HL-60/S4 treated with retinoic acid at 250 ng/mL for 4 days and 3 days (cell line): ENCODE measurements at regions not wholly inside any gene's neighbourhood (a gene's known extent, or its start where the extent isn't known, plus 50 kb on each side); places are given as distances from the start of the nearest gene placed in this dataset.

Source experiments
- in situ Hi-C: fragments of 300-500 bp; cut with MboI; formaldehyde crosslinking; loops from 2 replicates; pipeline ENCODE4 v1.7.0; 2022; ENCODE audit warnings: low sequenced_read_pairs

DNA sequence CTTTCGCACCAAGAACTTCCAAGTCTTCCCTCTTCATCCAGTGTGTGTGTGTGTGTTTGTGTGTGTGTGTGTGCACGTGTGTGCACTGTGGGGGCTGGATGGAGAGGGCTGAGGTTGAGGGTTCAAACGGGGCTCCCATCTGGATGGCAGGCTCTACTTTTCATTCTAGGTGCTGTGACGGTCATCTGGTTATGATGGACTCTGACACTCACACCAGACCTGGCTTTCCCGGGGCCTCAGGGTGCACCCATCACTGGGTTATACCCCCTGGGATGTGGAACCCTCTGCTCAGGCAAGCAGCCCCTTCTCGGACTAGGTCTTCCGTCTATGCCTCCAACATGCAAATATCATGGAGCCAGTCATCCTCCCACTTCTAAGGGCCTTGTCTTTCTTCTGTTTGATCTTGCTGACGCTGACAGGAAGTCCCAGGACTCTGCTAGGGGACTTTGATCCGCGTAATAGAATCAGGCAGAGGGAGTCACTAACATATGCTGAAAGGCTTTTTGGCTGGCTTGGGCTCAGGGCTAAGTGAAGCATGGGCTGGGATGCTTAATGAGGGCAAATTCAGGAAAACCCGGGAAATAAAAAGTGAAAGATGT, 313.6 kb downstream of the CDC5L start:
- in situ Hi-C loops, result no loop called here

DNA sequence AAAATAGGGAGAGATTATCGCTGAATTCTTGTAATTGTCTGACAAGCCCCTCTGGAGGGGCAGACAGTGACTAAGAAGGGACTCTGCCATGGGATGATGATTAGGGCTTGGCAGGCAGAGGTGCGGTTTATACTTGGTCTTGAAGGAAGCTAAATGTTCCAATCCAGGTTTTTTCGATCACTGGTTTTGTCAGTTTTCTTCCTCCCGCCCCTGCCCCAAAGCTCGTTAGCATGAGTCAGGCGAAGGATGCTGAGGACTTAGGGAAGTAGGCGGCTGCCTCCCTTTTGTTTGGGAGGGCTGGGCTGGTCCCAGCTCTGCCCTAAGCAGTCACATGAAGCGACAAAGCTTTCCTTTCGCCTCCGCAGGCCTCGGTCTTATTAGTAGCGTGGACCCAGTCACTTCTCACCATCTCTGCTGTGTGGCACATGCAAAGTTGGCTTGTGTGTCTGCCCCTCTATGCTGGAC, 314.2 kb downstream of the CDC5L start:
- in situ Hi-C loops, result no loop called here

DNA sequence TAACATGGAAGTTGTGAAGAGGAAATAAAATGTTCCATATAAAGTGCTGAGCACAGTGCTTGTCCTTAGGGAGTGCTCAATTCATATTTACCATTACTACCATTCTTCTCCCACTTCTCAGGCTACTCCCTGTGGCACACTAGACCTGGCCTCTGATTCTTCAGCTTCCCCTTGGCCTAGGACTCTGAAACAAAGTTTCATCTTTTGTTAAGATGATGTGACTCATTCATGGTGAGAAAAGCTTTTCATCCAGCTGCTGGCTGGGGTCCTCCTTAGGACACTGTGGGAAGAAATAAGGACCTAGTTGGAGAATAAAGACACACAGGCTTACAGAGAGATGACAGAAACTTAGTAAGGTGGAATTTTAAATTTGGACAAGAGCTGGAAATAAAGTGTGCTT, 314.8 kb downstream of the CDC5L start:
- in situ Hi-C loops, result no loop called here

DNA sequence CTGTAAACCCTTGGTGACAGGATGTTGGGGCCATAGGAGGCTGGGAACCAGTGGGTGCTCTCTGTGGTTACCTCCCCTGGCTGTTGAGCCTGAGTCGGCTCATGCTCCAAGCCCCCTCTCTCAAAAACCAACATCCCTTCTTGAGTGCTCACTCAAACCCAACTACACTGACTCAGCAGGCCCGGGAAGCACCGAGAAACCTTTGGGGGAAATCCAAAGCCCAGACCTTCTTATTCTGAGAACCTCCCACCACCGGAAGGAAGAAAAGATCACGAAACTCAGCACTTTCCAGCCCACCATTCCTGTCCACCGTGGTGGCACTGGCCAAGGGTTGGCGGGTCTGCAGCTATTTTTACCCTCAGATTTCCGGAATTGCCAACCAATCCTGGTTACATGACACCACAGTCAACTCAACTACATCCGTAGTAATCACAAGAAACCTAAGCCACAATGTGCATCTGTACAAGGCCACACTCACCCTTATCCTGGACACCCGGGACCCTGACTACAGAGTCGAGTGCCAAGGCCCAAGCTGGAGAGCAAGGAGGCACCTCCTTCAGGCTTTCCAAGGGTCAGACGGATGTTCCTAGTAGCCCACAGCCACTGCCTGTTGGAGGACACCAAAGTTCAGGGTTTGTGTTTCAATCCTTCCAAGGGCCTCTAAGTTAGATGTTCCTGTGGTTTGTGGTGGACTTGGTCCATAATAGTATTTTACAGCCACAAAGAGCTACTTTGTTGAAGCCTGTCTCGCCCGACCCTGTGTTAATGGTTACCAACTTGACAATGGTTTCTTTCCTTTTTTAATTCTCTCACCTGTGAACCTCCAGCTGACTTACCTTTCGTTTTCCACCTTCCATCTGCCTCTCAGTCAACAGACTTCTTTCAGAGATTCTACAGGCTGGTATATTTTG, 317.0 kb downstream of the CDC5L start:
- in situ Hi-C loops, result no loop called here

DNA sequence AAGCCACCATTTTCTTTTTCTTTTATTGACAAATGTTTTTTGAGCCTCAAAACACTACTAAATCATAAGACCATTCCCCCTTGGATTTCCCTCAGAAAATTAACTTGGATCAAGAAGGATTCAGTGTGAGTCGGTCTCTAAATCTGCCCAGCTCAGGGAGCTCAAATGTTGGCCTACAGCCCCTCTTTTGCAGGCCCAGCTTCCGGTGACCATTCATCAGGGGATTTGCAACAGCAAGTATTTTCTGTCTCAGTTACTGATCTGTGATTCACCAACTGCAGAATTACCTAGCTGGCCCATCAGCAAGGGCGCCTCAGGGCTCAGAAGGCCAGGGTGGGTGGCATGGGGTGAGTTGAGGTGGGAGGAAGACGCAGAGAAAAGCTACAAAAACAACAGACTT, 318.1 kb downstream of the CDC5L start:
- in situ Hi-C loops, result no loop called here

DNA sequence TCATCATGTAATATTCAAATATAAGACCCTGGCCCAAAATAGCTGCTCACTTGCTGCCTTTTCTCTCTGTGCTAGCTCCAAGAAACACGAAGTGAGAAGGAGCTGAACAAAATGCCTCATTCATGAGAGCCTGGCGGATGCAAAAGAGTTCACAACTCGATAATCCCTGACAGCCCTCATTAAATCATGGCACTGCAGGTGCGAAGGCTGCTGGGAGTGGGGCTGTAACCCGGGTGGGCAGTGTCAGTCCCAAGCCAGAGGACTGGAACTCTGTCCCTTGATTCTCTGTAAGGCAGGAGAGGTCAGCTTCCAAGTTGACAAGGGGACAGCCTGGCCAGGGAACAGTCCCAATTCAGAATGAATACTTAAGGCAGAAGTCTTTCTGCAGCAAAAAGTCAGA, 318.5 kb downstream of the CDC5L start:
- in situ Hi-C loops, result no loop called here

DNA sequence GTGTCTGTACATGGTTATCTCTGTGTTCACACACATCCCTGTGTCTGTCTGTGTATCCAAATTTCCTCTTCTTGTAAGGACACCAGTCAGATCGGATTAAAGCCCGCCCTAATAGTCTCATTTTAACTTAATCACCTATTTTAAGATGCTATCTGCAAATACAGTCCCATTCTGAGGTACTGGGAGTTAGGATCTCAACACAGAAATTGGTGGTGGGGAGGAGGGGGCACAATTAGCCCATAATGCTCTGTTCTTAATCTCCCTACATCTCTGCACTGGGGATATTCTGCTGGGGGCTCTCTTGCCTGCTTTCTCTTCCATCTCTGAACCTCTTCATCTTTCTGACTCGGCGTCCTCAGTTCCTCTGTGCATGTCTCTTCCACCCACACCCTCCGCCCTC, 320.7 kb downstream of the CDC5L start:
- in situ Hi-C loops, result no loop called here

DNA sequence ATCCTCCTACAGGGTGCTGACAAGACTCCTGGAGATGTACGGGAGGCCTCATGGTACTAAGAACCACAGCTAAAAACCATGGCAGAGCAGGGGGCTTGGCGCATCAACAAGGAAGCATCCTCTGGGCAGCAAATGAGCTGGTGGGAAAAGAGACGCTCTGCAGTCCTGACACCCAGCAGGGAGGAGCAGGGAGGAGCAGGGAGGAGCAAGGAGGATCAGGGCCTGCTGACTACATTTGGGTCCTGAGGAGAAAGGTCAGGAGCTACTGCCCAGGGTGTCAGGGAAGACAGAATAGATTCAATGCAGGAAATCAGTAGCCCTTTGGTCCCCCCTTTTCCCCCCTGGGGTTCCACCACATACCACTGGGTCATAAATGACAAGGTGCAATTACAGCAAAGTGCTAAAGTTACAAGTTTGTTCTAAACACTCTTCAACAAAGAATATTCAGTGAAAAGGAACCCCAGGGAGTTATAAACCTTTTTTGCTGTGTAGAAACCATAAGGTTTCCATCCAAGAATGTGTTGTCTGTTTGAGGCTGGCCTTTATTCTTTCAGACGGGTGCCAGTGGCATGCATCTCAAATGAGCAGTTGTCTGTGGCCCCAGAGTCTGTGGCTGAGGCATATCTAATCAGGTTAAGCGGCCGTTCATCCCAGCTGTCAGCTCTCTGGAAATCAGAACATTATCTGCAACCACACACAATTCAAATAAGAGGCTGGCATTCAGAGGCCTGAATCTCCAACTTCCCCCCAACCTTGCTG, 325.0 kb downstream of the CDC5L start:
- in situ Hi-C loops, result no loop called here

DNA sequence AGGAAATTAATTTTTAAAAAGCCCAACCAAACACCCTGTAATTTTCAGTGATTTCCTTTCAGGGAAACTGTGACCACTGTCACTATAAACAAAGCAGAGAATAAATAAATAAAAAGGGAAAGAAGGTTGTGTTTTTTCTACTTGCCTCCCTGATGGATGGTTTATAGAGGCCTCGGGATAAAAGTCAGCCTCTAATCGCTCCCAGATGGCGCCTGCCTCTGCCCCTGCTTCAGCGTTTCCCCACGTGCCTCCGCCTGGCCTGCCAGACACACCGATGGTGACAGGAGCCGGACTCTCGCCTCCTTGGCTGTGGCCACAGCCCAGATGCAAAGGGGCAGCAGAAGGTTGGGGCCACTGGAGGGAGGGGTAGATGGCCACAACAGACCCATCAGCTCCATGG, 327.7 kb downstream of the CDC5L start:
- in situ Hi-C loops, result no loop called here

DNA sequence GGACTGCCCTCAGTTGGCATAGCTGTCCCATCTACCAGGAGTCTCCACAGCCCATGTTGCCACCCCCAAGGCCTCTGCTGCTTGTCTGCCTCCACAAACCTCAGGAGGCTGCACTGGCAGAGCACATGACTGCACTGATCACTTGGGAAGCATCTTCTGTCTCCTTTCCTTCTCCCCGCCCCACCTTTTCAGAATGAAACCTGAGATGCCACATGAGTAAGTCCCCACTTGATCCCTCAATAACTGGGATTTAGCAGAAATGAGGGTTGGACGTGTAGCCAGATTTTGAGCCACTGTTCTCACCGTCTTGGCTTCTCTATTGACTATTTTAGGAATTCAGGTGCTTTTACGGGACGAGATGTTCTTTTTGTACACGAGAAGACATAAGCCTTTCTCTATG, 328.4 kb downstream of the CDC5L start:
- in situ Hi-C loops, result no loop called here

DNA sequence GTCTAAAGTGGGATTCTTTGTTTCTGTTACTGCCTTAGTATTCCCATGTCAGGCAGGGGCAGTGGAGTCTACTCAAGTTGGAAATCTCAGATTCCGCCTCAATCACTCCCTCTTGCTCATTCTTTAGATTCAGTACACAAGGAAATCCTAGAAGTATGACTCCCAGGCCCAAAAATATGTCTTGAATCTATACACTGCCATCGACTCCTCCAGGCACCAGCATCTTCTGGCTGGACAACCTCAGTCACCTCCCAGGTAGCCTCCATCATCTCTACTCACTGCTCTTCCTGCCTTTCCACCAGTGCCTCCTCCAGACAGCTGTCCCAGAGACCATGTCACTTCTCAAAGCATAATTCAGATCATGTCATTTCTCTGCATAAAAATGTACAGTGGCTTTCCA, 329.9 kb downstream of the CDC5L start:
- in situ Hi-C loops, result no loop called here

DNA sequence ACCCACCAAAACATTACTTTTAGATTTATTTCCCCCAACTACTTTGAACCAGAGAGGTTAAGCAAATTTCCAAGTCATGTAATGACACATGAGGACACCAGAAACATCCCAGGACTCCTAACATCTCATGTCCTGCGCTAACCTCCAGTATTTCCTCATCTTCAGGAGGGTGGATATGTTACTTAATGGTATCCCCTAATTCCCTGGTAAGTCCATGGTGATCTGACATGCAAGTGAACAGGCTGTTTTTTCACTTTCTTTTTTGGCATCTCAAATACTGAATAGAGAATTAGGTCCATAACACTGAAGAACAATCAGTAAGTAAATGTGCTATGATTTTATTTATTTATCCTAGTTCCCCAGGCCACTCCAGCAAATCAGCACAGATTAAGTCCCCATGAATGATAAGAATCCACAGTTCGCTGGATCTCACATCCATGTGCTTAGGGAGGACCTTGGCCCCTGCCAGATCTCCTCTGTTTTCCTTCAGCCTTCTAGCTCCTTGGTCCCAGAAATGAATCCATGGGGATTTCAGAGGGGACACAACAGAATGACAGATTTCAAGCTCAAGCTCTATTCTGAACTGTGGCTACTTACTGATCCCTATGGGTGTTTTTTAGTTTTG, 334.6 kb downstream of the CDC5L start:
- in situ Hi-C loops, result no loop called here

DNA sequence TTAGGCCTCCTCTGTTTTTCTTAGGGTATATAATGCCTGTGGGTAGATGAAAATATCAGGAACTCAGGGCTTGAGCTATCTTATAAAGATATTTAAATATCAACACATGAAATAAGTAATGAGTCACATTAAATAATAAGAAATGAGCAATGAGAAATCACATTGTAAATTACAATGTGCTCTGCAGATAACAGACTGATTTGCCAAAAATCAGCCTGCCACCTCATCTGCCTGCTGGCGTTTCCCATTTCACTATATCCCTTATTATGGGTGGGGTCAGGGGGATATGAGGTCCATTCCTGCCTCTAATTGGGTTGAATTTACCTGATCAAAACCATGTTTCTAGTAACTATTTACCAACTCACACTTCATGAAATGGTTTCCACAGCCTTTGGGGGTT, 335.2 kb downstream of the CDC5L start:
- in situ Hi-C loops, result no loop called here

DNA sequence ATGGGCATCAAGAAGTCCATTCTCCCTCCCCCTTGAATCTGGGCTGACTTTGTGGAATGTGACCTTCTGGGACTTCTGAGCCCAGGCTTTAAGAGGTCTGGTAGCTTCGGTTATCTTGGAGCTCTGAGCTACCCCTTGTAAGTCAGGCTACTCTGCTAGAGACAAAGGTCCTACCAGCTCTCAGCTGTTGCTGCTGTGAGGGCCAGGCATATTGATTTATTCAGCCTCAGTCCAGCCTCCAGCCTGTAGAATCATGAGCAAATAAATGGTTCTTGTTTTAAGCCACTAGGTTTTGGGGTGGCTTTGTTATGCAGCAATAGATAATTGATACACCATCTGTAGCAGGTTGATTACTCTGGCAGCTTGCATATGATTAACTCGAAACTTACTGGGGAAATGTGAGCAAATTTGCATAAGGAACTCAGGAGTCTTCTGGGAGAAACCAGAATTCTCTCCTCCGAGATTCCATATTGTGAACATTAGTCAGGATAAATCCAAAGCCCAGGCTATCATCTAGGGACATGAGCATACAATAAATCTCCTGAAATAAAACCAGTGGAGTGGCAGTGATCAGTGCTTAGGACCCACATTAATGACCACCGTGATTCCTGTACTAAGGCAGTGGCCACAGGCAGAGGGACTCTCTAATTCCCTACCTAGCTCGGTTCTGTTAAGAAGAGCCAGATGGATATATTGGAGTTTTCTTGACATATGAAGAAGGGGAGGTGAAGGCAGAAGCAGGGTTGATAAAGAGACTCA, 336.1 kb downstream of the CDC5L start:
- in situ Hi-C loops, result no loop called here

DNA sequence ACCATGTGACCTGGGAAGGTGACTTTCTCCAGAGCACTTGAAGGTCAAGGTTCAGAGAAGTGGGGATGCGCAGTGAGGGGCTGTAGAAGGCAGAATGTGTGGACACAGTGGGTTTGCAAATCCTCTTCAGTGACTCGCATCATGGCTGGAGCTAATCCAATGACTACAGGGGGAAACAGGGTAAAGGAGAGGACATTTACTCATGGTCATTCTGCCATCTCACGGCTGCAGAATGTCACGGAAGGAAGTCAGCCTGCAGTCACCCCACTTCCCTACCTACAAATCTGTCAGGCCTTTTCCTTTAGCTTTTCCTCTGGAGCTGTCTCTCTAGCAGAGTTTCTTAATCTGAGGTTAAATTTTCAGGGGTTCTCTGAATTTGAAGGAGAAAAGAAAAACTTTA, 337.6 kb downstream of the CDC5L start:
- in situ Hi-C loops, result no loop called here

DNA sequence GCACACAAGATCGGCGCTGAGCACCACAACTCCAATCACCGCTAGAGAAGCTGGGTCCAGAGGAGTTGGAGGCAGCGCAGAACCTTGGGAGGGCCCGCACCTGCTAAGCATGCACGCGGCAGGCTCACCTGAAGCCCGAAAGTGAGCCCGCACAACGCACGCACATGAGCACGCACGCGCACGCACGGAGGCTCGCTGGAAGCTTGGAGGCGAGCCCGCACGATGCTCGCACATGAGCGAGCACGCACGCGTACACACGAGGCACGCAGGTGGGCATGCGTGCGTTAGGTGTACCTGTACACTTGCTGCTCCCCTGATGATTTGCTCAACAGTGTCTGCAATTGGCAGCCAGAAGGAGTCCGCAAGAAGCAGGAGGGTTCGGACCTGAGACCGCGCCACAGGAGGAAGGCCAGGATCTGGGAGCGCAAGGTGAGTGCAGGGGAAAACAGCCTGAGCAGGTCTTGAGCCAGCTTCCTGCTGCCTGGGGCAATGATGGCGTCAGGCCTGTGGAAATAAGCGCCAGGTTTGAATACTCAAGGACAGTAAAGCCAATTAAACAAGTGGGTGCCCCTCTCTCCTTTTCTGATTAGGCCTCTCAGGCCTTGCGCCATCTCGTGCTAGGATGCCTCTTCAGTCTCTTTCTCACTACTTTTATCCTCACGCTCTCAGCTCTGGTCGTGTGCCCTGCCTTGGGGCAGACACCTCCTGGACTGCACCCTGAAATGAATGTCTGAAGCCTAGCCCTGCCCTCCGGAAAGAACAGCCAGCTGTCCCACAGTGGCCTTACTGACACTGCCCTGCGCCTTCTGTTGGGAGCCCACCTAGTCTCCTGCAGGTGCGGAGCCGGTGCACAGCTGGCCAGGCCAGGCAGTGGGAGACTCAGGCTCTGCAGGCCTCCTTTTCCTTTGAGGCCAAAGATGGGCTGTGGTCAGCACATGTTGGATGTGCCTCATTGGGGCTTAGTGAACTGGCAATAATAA, 340.4 kb downstream of the CDC5L start:
- in situ Hi-C loops, result no loop called here

DNA sequence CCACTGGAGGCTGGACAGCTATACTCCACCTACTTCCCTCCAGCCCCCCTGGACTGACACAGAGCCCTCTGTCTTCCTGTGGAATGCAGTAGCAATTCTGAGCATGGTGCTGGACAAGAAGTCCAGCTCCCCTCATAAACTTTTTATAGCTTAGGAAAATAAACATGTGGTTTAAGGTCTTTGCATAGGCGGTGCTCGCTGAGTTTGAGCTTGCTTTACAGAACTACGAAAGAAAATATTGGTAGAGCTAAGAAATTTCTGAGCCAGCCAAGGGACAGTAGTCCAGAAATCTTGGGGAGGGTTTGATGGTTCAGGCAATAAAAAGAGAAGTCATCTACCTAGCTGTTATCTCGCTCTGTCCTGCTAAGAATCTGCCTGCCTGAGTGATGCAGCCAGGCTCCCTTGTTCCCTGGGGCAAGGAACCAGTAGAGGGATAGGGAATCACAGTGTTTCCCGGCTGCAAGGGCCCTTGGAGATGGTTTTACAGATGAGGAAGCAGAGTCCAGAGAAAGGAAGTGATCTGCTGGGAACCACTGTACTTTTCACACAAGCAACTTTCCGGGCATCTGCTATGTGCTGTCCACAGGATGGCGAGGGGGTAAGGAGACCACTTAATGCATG, 343.4 kb downstream of the CDC5L start:
- in situ Hi-C loops, result no loop called here

DNA sequence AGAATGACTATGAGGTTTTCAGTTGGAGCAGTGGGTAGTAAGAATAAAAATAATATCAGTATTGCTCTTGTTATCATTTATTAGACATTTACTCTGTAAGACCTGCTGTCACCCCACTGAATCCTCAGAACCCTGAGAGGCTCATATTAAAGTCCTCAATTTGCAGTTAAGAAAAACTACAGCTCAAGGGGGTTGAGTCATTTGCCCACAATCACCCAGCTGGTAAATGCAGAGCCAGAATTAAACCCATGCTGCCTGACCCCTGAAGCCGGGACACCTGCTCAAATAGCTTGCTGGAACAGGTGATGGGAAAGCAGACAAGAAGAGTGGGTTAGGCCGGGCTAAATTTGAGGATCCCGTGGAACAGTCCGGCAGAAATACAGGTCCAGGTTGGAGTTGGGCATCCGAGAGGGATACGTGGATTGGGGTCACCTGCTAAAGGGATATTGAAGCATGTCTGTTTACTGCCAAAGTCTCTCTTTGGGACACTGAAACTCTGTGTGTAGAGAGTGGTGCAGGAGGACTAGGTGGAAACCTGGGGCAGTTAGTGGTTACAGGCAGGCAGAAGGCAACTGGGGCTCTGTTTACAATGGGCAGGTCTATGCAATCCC, 344.1 kb downstream of the CDC5L start:
- in situ Hi-C loops, result no loop called here

DNA sequence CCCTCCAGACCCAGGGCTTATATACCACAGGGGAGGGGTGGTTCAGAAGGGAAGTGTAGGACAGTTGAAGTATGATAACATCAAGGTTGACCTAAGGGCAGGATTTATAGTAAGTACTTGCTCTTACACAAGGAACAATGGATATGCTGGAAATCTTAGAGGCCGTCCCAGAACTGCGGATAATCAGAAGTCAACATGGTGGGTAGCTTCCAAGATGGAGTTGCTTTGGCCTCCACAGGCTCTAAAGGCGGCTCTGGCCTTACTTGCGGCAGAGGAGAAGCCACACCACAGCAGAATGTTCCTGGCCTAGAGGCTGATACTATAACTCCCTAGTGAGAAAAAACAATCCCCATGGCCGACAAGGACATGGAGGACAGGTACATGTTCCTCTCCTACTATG, 344.7 kb downstream of the CDC5L start:
- in situ Hi-C loops, result no loop called here
